Lower leg skin (tissue), 3 donors: ENCODE measurements at regions not wholly inside any gene's neighbourhood (a gene's known extent, or its start where the extent isn't known, plus 50 kb on each side); places are given as distances from the start of the nearest gene placed in this dataset.

Experiments used
- CTCF ChIP-seq, 3 donors: fragments of 450-650 bp; IDR thresholded peaks; one replicate each; pipeline ENCODE4 v1.5.1; 2016; ENCODE audit warnings: antibody characterized with exemption in 3 of 3, mild to moderate bottlenecking in 3 of 3, moderate library complexity in 2 of 3
- POLR2A ChIP-seq, 2 donors: fragments of 450-650 bp; IDR thresholded peaks; one replicate each; pipeline ENCODE4 v1.6.1; 2016 to 2017; ENCODE audit warnings: antibody characterized with exemption in 2 of 2, mild to moderate bottlenecking in 1 of 2, moderate library complexity in 1 of 2

- TF ChIP-seq CTCF (IDR thresholded peaks at IDR 0.05) (no peak), POLR2A (IDR thresholded peaks at IDR 0.05) (no peak)
Observed at GRCh38 chr5:165260426-165260825, 1755.0 kb downstream of the MAT2B start.
